HepG2 (cell line): ENCODE measurements at regions not wholly inside any gene's neighbourhood (a gene's known extent, or its start where the extent isn't known, plus 50 kb on each side); places are given as distances from the start of the nearest gene placed in this dataset.

Experiments
- ATAC-seq: fragments of 200-7000 bp; cut with Tn5 transposase; 3 replicates; pipeline ENCODE4 v1.9.1; 2020; ENCODE audit warnings: mild to moderate bottlenecking, moderate library complexity
- BruUV-seq: library from RNA; stranded (reverse); fragments of 400-500 nt; replicated peaks from 2 replicates; lab custom pipeline; 2021; lab: Mats Ljungman, UMichigan
- CTCF ChIA-PET: fragments of 300-600 bp; formaldehyde crosslinking; extraction: SDS; loops from one replicate; lab custom pipeline; 2021; ENCODE audit warnings: low total read pairs, inconsistent platforms, low intra/inter-chr PET ratio; lab: Yijun Ruan, JAX
- POLR2A ChIA-PET: fragments of 350-600 bp; sonication (Branson Sonifier 250); formaldehyde crosslinking; loops from one replicate; lab custom pipeline; 2020; ENCODE audit warnings: antibody characterized with exemption, inconsistent platforms; lab: Yijun Ruan, JAX
- DNase-seq: peaks from one replicate; pipeline ENCODE4 v3.0.0-alpha.2; 2015; ENCODE audit warnings: low spot score
- FAIRE-seq: peaks from 3 replicates; lab custom pipeline; 2011; peaks lifted over from hg19 to GRCh38; lab: Jason Lieb, UNC
- H2AFZ ChIP-seq: one replicate; pipeline ENCODE4 v1.6.1; 2011; ENCODE audit warnings: low read length, inconsistent platforms
- H3K27ac ChIP-seq: fragments of 300-600 bp; 3 replicates; pipeline ENCODE4 v1.8.0; 2011; ENCODE audit warnings: mixed run types, mild to moderate bottlenecking, mixed read lengths, low read length, inconsistent platforms; ENCODE audit not compliant: insufficient read depth; ENCODE audit errors: extremely low read length
- H3K27me3 ChIP-seq, 2 experiments: fragments of 200-600 bp in 1 of 2; 2 replicates in 1 of 2; 3 replicates in 1 of 2; pipeline versions ENCODE4 v1.6.0 to v1.8.0; 2011; ENCODE audit warnings: low read length in 2 of 2, mild to moderate bottlenecking in 2 of 2, moderate library complexity in 2 of 2, inconsistent platforms in 1 of 2; ENCODE audit not compliant: insufficient read depth in 2 of 2, control insufficient read depth in 1 of 2
- H3K36me3 ChIP-seq, 2 experiments: fragments of 200-600 bp in 1 of 2; replicated peaks in 1 of 2; 2 replicates in 1 of 2; 3 replicates in 1 of 2; pipeline versions ENCODE4 v1.5.1 to v1.8.0; 2011; ENCODE audit warnings: low read length in 2 of 2, inconsistent platforms in 1 of 2; ENCODE audit not compliant: insufficient read depth in 2 of 2, control insufficient read depth in 1 of 2
- H3K4me1 ChIP-seq: 2 replicates; pipeline ENCODE4 v1.5.1; 2012; ENCODE audit warnings: low read length, inconsistent platforms; ENCODE audit not compliant: insufficient read depth
- H3K4me2 ChIP-seq: 2 replicates; pipeline ENCODE4 v1.6.0; 2011; ENCODE audit warnings: low read depth, low read length, inconsistent platforms
- H3K4me3 ChIP-seq, 3 experiments: fragments of 200-600 bp in 1 of 3; sonication (generic), shearing (Covaris generic) in 1 of 3; replicated peaks in 1 of 3; 2 replicates each; pipeline ENCODE4 v1.5.1; 2011 to 2016; ENCODE audit warnings: low read length in 3 of 3, inconsistent platforms in 2 of 3, low read depth in 2 of 3, mild to moderate bottlenecking in 2 of 3, control low read depth in 1 of 3, mixed read lengths in 1 of 3; ENCODE audit not compliant: insufficient read depth in 1 of 3
- H3K79me2 ChIP-seq: one replicate; pipeline ENCODE4 v1.6.1; 2011; ENCODE audit warnings: low read length, inconsistent platforms; ENCODE audit not compliant: insufficient read depth
- H3K9ac ChIP-seq: 2 replicates; pipeline ENCODE4 v1.6.0; 2011; ENCODE audit warnings: mild to moderate bottlenecking, low read depth, low read length, inconsistent platforms; ENCODE audit not compliant: insufficient read depth
- H3K9me3 ChIP-seq: 2 replicates; pipeline ENCODE4 v1.5.1; 2012; ENCODE audit warnings: mild to moderate bottlenecking, low read length
- H4K20me1 ChIP-seq: 2 replicates; pipeline ENCODE4 v1.6.0; 2011; ENCODE audit warnings: inconsistent platforms, mild to moderate bottlenecking, low read length, moderate library complexity; ENCODE audit not compliant: insufficient read depth
- CERS6 ChIP-seq: sonication (generic); formaldehyde crosslinking; IDR thresholded peaks from 2 replicates; pipeline ENCODE4 v1.5.0; 2020; ENCODE audit warnings: missing genetic modification reagents
- CREB1 ChIP-seq, 2 experiments: fragments of 450-650 bp in 1 of 2; IDR thresholded peaks; 2 replicates each; pipeline ENCODE4 v1.6.1; 2016 to 2017; ENCODE audit warnings: control low read depth in 1 of 2, mild to moderate bottlenecking in 1 of 2, missing compliant biosample characterization in 1 of 2, missing genetic modification characterization in 1 of 2
- EEA1 ChIP-seq: sonication (generic); formaldehyde crosslinking; IDR thresholded peaks from 2 replicates; pipeline ENCODE4 v1.5.1; 2020; ENCODE audit warnings: mild to moderate bottlenecking, missing genetic modification reagents, borderline replicate concordance
- EZH2 ChIP-seq: conservative IDR thresholded peaks from 2 replicates; pipeline ENCODE4 v1.6.1; 2012; ENCODE audit warnings: mild to moderate bottlenecking, low read depth, low read length, moderate library complexity
- KLF16 ChIP-seq, 2 experiments: sonication (generic) in 1 of 2; formaldehyde crosslinking in 1 of 2; IDR thresholded peaks; 2 replicates each; pipeline versions ENCODE4 v1.6.1 to v1.8.0; 2016 to 2023; ENCODE audit warnings: missing genetic modification reagents in 2 of 2, missing compliant biosample characterization in 1 of 2
- ZFP36L2 ChIP-seq: sonication (generic); formaldehyde crosslinking; IDR thresholded peaks from 2 replicates; pipeline ENCODE4 v1.4.0; 2020; ENCODE audit warnings: missing genetic modification reagents
- ZFY ChIP-seq: sonication (generic); formaldehyde crosslinking; IDR thresholded peaks from 2 replicates; pipeline ENCODE4 v1.4.0; 2020; ENCODE audit warnings: missing genetic modification reagents
- ZNF503 ChIP-seq: sonication (generic); formaldehyde crosslinking; IDR thresholded peaks from 2 replicates; pipeline ENCODE4 v1.4.0; 2020; ENCODE audit warnings: missing genetic modification reagents
- ZSCAN29 ChIP-seq: sonication (generic); formaldehyde crosslinking; conservative IDR thresholded peaks from 2 replicates; pipeline ENCODE4 v1.4.0; 2020; ENCODE audit warnings: mild to moderate bottlenecking, missing genetic modification reagents
- WGBS: methylation state at CpG from one replicate; pipeline ENCODE4 v1.1.6; 2017; ENCODE audit warnings: low lambda C conversion rate; 5-methylcytosine and 5-hydroxymethylcytosine counted together
- in situ Hi-C: cut with HindIII; loops from 2 replicates; pipeline ENCODE4 v1.10.0; 2017; ENCODE audit warnings: low pct_unique_long_range_greater_than_20kb; ENCODE audit not compliant: extremely low pct_ligation_motif_present
- intact Hi-C: fragments of 100-400 bp; cut with micrococcal nuclease; formaldehyde crosslinking; loops from one replicate; pipeline ENCODE4 v1.10.0; 2022; ENCODE audit not compliant: unreplicated experiment

- Histone ChIP-seq H3K27me3 (peaks cover 4 to 42% of the 10 kb centered on the region in 2 experiments; a peak in 4 of 5 replicates), H3K79me2 (no peaks in the 10 kb centered on the region), H3K9ac (no peak overlapping the region), H3K4me2 (no peak overlapping the region), H3K9me3 (no peaks in the 10 kb centered on the region), H3K36me3 (no peaks in the 10 kb centered on the region), H3K27ac (no peak overlapping the region), H2AFZ (no peak overlapping the region), H4K20me1 (no peaks in the 10 kb centered on the region), H3K4me1 (no peaks in the 10 kb centered on the region), H3K4me3 (no peak overlapping the region)
- ChIA-PET POLR2A (no interaction called here), CTCF (no interaction called here)
- no peak for DNase-seq
- FAIRE-seq: no peak
- in situ Hi-C loops (no loop called here), intact Hi-C loops (no loop called here)
- no TSS peak for BruUV-seq
- no peak for TF ChIP-seq CERS6 (CRISPR knock-in tag)
- TF ChIP-seq KLF16 (CRISPR knock-in tag; IDR thresholded peaks at IDR 0.05): no peak
- TF ChIP-seq EZH2: no peak
- 4% methylated on average over 4 of the region's 7 CpGs for WGBS
- ATAC-seq: no peak
Measured at GRCh38 chr10:71063401-71063800, 149.0 kb upstream of the UNC5B start.

GRCh38 chr10:71064413-71065118 is 147.8 kb upstream of the UNC5B start:
- H4K20me1 ChIP-seq: no peaks in the 10 kb centered on the region
- peak; percentile 5 for DNase-seq
- H3K4me3 ChIP-seq: no peak overlapping the region
- intact Hi-C loops: no loop called here
- TF ChIP-seq EEA1 (CRISPR knock-in tag): no peak
- no peak for TF ChIP-seq ZSCAN29 (CRISPR knock-in tag)
- TF ChIP-seq ZFP36L2 (CRISPR knock-in tag): no peak
- TF ChIP-seq ZFY (CRISPR knock-in tag): no peak
- TF ChIP-seq CREB1 (IDR thresholded peaks at IDR 0.05): no peak
- no peak for TF ChIP-seq CREB1 (CRISPR knock-in tag; IDR thresholded peaks at IDR 0.05)
- no peak for TF ChIP-seq ZNF503 (CRISPR knock-in tag)
- TF ChIP-seq, all 625 proteins: peak for 0
- WGBS: 15% methylated on average over 9 of the region's 13 CpGs
- POLR2A ChIA-PET: no interaction called here
- no peak for FAIRE-seq
- no TSS peak for BruUV-seq
- H3K79me2 ChIP-seq: no peaks in the 10 kb centered on the region
- no peaks in the 10 kb centered on the region for H3K36me3 ChIP-seq
- 0 out of 2 replicates have a peak overlapping the region, but pooled peaks have one; percentile 3 for H3K4me2 ChIP-seq
- no peak overlapping the region for H2AFZ ChIP-seq
- H3K4me1 ChIP-seq: no peaks in the 10 kb centered on the region
- in situ Hi-C loops: no loop called here
- no peak overlapping the region for H3K27ac ChIP-seq
- peaks cover 6 to 52% of the 10 kb centered on the region in 2 experiments; a peak in 4 of 5 replicates for H3K27me3 ChIP-seq
- ATAC-seq: no peak
- H3K9ac ChIP-seq: no peak overlapping the region
- no peaks in the 10 kb centered on the region for H3K9me3 ChIP-seq
- CTCF ChIA-PET: no interaction called here
